ENCODE measurements at regions not wholly inside any gene's neighbourhood (a gene's known extent, or its start where the extent isn't known, plus 50 kb on each side); places are given as distances from the start of the nearest gene placed in this dataset.
"Not testable (repeated sequence)": the region's sequence is repeated elsewhere in the genome, so short reads cannot be mapped to it uniquely, and the experiment has no call there.

DNA sequence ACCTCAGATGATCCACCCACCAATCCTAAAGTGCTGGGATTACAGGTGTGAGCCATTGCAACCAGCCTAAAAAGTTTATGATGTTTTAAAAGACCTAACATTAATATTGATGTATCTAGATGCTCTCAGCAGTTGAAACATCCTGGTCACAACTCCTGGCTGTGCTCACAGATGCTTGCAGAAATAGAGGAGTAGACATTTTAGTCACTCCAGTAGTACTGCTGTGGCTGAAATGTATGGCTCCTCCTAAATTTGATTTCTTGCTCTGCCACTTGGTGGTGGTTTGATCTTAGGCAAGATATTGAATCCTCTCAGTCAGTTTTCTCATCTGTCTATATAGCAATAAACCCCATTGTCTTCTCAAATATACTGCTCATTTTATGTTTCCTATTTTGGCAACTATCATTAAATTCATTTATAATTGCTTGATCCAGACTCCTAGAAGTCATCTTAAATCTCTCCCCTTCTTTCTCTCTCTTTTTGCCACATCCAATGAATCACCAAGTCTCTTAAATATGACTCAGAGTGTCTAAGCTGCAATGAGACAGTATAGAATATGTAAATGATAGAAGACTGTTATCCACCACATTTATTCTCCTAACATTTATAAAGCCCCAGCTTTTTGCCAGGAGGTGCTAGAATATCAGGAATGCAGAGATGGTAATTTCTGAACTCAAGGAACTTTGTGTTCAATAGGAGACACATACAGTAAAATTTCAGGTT is 78.1 kb upstream of the NRBF2 start:
- Histone ChIP-seq H3K27ac (ENCODE audit: low read depth, low read length) (no peak overlapping the region), H3K4me1 (ENCODE audit: control insufficient read depth, insufficient read depth, low read length) (peaks cover 5% of the 10 kb centered on the region), H3K9me3 (ENCODE audit: control insufficient read depth, insufficient read depth, low read length) (no peaks in the 10 kb centered on the region), H3K4me3 (ENCODE audit: low read depth, low read length) (no peak overlapping the region), H3K36me3 (ENCODE audit: control insufficient read depth, insufficient read depth, low read length) (no peaks in the 10 kb centered on the region), H3K27me3 (ENCODE audit: control insufficient read depth, insufficient read depth, low read length) (no peaks in the 10 kb centered on the region)
- DNase-seq (ENCODE audit: low read depth in 4 of 6, low spot score in 6 of 6) = no peak

DNA sequence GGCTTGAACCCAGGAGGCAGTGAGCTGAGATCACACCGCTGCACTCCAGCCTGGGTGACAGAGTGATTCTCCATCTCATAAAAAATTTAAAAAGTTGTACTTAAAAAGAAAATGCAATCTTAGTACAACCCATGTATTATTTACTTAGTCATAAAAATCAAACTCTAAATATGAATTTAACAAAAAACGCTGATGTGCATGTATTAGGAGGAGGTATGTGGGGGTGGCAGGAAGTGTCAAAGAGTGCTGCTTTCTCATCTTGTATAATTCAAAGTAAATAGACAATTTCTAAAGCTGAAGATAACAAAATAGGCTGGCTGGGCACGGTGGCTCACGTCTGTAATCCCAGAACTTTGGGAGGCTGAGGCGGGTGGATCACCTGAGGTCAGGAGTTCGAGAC is 81.0 kb upstream of the NRBF2 start:
- Histone ChIP-seq H3K4me1 (ENCODE audit: control insufficient read depth, insufficient read depth, low read length) (no peaks in the 10 kb centered on the region), H3K9me3 (ENCODE audit: control insufficient read depth, insufficient read depth, low read length) (no peaks in the 10 kb centered on the region), H3K36me3 (ENCODE audit: control insufficient read depth, insufficient read depth, low read length) (no peaks in the 10 kb centered on the region), H3K27me3 (ENCODE audit: control insufficient read depth, insufficient read depth, low read length) (no peaks in the 10 kb centered on the region), H3K27ac (ENCODE audit: low read depth, low read length) (no peak overlapping the region), H3K4me3 (ENCODE audit: low read depth, low read length) (no peak overlapping the region)
- no CpG with 5 or more reads among the region's 6 CpGs for WGBS (ENCODE audit: insufficient coverage)
- DNase-seq (ENCODE audit: low read depth in 4 of 6, low spot score in 6 of 6) = no peak

DNA sequence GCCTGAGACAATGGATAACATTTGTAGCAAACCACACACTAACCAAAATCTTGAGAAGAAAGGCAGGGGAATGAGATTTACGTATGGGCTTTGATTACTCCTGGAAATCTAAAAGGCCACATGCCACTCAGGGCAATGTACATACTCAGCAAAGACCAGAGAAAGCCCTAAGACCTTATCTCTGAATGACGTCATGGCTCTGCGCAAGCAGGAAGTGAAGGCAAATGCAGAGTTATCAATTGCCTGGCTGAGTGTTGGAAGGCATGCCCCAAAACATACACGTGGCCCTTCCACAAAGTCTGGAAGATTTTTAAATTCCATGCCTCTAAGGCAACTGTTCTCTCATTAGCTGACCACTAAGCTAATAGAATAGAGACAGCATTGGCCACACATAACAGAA is 90.9 kb upstream of the NRBF2 start:
- H3K36me3 ChIP-seq (ENCODE audit: control insufficient read depth, insufficient read depth, low read length) = no peaks in the 10 kb centered on the region
- H3K9me3 ChIP-seq (ENCODE audit: control insufficient read depth, insufficient read depth, low read length) = peaks cover 3% of the 10 kb centered on the region
- H3K27me3 ChIP-seq (ENCODE audit: control insufficient read depth, insufficient read depth, low read length) = no peaks in the 10 kb centered on the region
- H3K4me3 ChIP-seq (ENCODE audit: low read depth, low read length) = no peak overlapping the region
- no peak overlapping the region for H3K27ac ChIP-seq (ENCODE audit: low read depth, low read length)
- WGBS (ENCODE audit: insufficient coverage) = 81% methylated on average over 2 of the region's 4 CpGs
- H3K4me1 ChIP-seq (ENCODE audit: control insufficient read depth, insufficient read depth, low read length) = no peaks in the 10 kb centered on the region
- no peak for DNase-seq (ENCODE audit: low read depth in 4 of 6, low spot score in 6 of 6)

DNA sequence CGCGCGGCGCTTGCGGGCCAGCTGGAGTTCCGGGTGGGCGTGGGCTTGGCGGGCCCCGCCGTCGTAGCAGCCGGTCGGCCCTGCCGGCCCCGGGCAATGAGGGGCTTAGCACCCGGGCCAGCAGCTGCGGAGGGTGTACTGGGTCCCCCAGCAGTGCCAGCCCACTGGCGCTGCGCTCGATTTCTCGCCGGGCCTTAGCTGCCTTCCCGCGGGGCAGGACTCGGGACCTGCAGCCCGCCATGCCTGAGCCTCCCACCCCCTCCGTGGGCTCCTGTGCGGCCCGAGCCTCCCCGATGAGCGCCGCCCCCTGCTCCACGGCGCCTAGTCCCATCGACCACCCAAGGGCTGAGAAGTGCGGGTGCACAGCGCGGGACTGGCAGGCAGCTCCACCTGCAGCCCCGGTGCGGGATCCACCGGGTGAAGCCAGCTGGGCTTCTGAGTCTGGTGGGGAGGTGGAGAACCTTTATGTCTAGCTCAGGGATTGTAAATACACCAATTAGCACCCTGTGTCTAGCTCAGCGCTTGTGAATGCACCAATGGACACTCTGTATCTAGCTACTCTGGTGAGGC is 99.4 kb upstream of the NRBF2 start:
- DNase-seq (ENCODE audit: low read depth in 4 of 6, low spot score in 6 of 6); H3K4me1 ChIP-seq (ENCODE audit: control insufficient read depth, insufficient read depth, low read length); H3K36me3 ChIP-seq (ENCODE audit: control insufficient read depth, insufficient read depth, low read length); H3K27me3 ChIP-seq (ENCODE audit: control insufficient read depth, insufficient read depth, low read length); H3K4me3 ChIP-seq (ENCODE audit: low read depth, low read length); H3K9me3 ChIP-seq (ENCODE audit: control insufficient read depth, insufficient read depth, low read length); H3K27ac ChIP-seq (ENCODE audit: low read depth, low read length): not testable (repeated sequence)
- 96% methylated on average over 7 of the region's 42 CpGs for WGBS (ENCODE audit: insufficient coverage)

DNA sequence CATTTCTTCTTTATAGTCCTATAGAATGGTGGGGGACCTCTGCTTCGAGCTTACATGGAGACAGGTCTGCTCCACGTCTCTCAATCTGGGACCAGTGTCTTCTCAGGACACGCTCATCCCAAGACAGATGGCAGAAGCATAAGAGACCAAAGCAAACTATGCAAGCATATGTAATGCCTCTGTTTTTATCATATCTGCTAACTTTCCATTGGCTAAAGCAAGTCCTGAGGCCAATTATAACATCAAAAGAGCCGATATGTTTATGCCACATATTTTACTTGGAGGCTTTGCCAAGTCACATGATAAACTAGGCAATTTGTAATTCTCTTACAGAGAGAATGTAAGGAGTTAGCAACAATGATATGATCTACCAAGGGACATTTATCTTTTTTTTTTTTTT is 102.6 kb upstream of the NRBF2 start:
- 100% methylated on average over 3 of the region's 4 CpGs for WGBS (ENCODE audit: insufficient coverage)
- Histone ChIP-seq H3K27ac (ENCODE audit: low read depth, low read length) (no peak overlapping the region), H3K9me3 (ENCODE audit: control insufficient read depth, insufficient read depth, low read length) (peaks cover 2% of the 10 kb centered on the region), H3K27me3 (ENCODE audit: control insufficient read depth, insufficient read depth, low read length) (no peaks in the 10 kb centered on the region), H3K4me1 (ENCODE audit: control insufficient read depth, insufficient read depth, low read length) (no peaks in the 10 kb centered on the region), H3K36me3 (ENCODE audit: control insufficient read depth, insufficient read depth, low read length) (no peaks in the 10 kb centered on the region), H3K4me3 (ENCODE audit: low read depth, low read length) (no peak overlapping the region)
- DNase-seq (ENCODE audit: low read depth in 4 of 6, low spot score in 6 of 6) = peak in 1 of 6 donors; percentile 62

DNA sequence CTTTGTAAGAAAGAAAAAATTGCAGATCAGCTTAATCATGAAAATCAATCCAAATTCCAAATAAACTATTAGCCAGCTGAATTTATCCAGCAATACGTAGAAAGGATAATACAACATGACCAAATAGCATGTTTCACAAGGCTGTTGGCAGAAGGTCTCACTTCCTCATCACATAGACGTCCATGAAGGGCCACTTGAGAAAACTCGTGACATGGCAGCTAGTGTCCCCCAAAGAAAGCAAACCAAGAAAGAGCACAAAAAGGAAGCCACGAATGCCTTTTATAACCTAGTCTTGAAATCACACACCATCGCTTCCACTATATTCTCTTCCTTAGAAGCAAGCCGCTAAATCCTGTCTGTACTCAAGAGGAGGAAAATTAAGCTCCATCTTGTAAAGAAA is 105.6 kb upstream of the NRBF2 start:
- Histone ChIP-seq H3K9me3 (ENCODE audit: control insufficient read depth, insufficient read depth, low read length) (no peaks in the 10 kb centered on the region), H3K4me1 (ENCODE audit: control insufficient read depth, insufficient read depth, low read length) (no peaks in the 10 kb centered on the region), H3K4me3 (ENCODE audit: low read depth, low read length) (no peak overlapping the region), H3K27me3 (ENCODE audit: control insufficient read depth, insufficient read depth, low read length) (no peaks in the 10 kb centered on the region), H3K36me3 (ENCODE audit: control insufficient read depth, insufficient read depth, low read length) (no peaks in the 10 kb centered on the region), H3K27ac (ENCODE audit: low read depth, low read length) (no peak overlapping the region)
- 89% methylated on average over 3 of the region's 6 CpGs for WGBS (ENCODE audit: insufficient coverage)
- no peak for DNase-seq (ENCODE audit: low read depth in 4 of 6, low spot score in 6 of 6)

DNA sequence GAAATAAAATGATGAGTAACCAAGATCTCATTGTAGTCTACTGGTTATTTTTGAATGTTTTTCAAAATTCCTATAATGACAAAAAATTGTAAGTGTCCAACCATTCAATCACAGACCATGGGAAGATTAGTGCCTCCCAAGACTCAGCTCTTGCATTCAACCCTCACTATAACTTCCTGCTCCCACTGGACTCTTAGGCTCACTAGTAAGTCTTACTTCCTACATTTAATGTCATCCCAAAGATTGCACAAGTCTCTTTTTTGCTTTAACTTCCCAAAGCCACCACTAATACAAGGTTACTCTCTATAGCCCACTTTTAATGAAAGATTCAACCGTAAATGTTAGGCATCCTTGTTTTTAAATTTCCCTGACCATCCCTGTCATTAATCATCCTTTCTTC is 111.9 kb upstream of the NRBF2 start:
- no peak for DNase-seq (ENCODE audit: low read depth in 4 of 6, low spot score in 6 of 6)
- no peak overlapping the region for H3K27ac ChIP-seq (ENCODE audit: low read depth, low read length)

DNA sequence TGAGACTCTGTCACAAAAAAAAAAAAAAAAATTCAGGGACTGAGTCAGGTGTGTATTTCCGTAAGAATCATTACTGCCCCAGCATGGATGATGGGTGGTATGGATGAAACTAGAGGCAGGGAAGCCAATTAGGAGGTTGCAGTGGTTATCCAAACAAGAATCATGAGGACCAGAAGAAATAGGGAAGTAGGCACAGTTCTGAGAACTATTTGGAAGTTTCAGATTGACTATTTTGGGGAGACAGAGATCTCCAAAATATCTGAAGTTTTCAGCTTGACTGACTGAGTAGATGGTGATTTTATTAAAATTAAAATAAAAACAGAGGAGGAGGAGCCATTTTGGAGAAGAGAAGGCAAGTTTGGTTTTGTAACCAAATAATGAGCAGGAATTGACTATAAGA is 119.4 kb upstream of the NRBF2 start:
- Histone ChIP-seq H3K27ac (ENCODE audit: low read depth, low read length) (no peak overlapping the region), H3K4me1 (ENCODE audit: control insufficient read depth, insufficient read depth, low read length) (no peaks in the 10 kb centered on the region), H3K27me3 (ENCODE audit: control insufficient read depth, insufficient read depth, low read length) (no peaks in the 10 kb centered on the region), H3K9me3 (ENCODE audit: control insufficient read depth, insufficient read depth, low read length) (no peaks in the 10 kb centered on the region), H3K36me3 (ENCODE audit: control insufficient read depth, insufficient read depth, low read length) (no peaks in the 10 kb centered on the region), H3K4me3 (ENCODE audit: low read depth, low read length) (no peak overlapping the region)
- no CpG with 5 or more reads among the region's 1 CpG for WGBS (ENCODE audit: insufficient coverage)
- no peak for DNase-seq (ENCODE audit: low read depth in 4 of 6, low spot score in 6 of 6)

More for the DNA sequence above, 111.9 kb upstream of the NRBF2 start:
- no peaks in the 10 kb centered on the region for H3K36me3 ChIP-seq (ENCODE audit: control insufficient read depth, insufficient read depth, low read length)
- no peaks in the 10 kb centered on the region for H3K4me1 ChIP-seq (ENCODE audit: control insufficient read depth, insufficient read depth, low read length)
- no peaks in the 10 kb centered on the region for H3K27me3 ChIP-seq (ENCODE audit: control insufficient read depth, insufficient read depth, low read length)
- no peak overlapping the region for H3K4me3 ChIP-seq (ENCODE audit: low read depth, low read length)
- no peaks in the 10 kb centered on the region for H3K9me3 ChIP-seq (ENCODE audit: control insufficient read depth, insufficient read depth, low read length)
- WGBS (ENCODE audit: insufficient coverage) = 23% methylated on average over 1 of the region's 1 CpG

DNA sequence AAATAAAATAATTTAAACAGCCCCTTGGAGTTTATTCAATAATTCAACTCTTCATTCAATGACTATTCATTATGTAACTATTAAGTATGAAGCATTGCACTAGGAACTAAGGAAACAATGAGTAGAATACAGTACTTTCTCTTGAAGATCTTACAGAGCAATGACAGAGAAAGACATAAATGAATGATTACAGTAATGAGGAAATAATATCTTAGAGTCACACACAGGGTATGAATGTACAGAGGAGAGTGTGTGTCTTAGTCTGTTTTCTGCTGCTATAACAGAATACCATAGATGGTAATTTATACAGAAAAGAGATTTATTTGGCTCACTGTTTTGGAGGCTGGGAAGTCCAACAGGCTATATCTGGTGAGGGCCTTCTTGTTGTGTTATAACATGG is 120.5 kb upstream of the NRBF2 start:
- no peaks in the 10 kb centered on the region for H3K9me3 ChIP-seq (ENCODE audit: control insufficient read depth, insufficient read depth, low read length)
- H3K4me3 ChIP-seq (ENCODE audit: low read depth, low read length) = no peak overlapping the region
- no peaks in the 10 kb centered on the region for H3K4me1 ChIP-seq (ENCODE audit: control insufficient read depth, insufficient read depth, low read length)
- H3K36me3 ChIP-seq (ENCODE audit: control insufficient read depth, insufficient read depth, low read length) = no peaks in the 10 kb centered on the region
- no peak for DNase-seq (ENCODE audit: low read depth in 4 of 6, low spot score in 6 of 6)
- no peak overlapping the region for H3K27ac ChIP-seq (ENCODE audit: low read depth, low read length)
- H3K27me3 ChIP-seq (ENCODE audit: control insufficient read depth, insufficient read depth, low read length) = no peaks in the 10 kb centered on the region

DNA sequence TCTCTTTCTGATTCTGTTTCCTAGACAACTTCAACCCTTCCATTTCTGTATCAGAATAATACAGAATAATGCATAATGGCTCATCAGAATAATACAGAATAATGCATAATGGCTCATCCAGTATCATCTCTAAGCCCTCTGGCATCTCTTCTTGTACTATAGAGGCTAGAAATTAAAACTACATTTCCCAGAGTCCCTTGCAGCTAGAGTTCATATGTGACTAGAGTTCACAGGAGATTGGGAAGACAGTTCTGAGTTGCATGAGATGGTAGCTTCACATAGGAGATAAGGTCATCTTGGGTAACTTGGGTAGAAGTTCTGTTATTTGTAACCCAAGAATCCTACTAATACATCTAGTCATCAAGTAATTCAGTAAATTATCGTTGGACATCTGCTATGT is 122.9 kb upstream of the NRBF2 start:
- Histone ChIP-seq H3K9me3 (ENCODE audit: control insufficient read depth, insufficient read depth, low read length) (no peaks in the 10 kb centered on the region), H3K4me3 (ENCODE audit: low read depth, low read length) (no peak overlapping the region), H3K36me3 (ENCODE audit: control insufficient read depth, insufficient read depth, low read length) (no peaks in the 10 kb centered on the region), H3K4me1 (ENCODE audit: control insufficient read depth, insufficient read depth, low read length) (no peaks in the 10 kb centered on the region), H3K27me3 (ENCODE audit: control insufficient read depth, insufficient read depth, low read length) (no peaks in the 10 kb centered on the region), H3K27ac (ENCODE audit: low read depth, low read length) (no peak overlapping the region)
- no CpG with 5 or more reads among the region's 1 CpG for WGBS (ENCODE audit: insufficient coverage)
- no peak for DNase-seq (ENCODE audit: low read depth in 4 of 6, low spot score in 6 of 6)
